HG03521 (cell line): ENCODE measurements at regions not wholly inside any gene's neighbourhood (a gene's known extent, or its start where the extent isn't known, plus 50 kb on each side); places are given as distances from the start of the nearest gene placed in this dataset.

Source experiments
- ATAC-seq: cut with Tn5 transposase; IDR thresholded peaks from one replicate; pipeline ENCODE4 v1.9.1; 2021; ENCODE audit warnings: mild to moderate bottlenecking, moderate library complexity; ENCODE audit not compliant: unreplicated experiment

- no peak for ATAC-seq
Measured at GRCh38 chr12:3972576-3972975, 99.4 kb upstream of the PARP11 start.

DNA sequence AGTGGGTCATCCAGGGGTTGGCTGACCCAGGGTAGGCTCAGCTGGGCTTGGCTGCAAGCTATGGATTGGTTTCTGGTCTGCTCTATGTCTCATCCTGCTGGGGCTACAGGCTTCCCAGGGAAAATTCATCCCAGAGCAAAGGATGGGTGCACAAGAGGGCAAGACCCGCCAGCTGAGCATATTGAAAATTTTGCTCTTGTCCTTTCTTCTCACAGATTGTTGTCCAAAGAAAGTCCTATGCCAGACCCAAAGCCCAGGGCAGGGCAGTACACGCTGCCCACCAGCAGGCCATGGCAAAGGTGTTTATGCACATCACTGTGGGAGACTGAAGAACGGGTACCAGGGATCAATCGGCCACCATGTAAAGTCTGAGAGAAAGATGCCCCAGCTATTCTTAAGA is 95.3 kb upstream of the PARP11 start:
- ATAC-seq: no peak

- ATAC-seq: no peak
Measured at GRCh38 chr12:3967556-3968160, 94.5 kb upstream of the PARP11 start.

DNA sequence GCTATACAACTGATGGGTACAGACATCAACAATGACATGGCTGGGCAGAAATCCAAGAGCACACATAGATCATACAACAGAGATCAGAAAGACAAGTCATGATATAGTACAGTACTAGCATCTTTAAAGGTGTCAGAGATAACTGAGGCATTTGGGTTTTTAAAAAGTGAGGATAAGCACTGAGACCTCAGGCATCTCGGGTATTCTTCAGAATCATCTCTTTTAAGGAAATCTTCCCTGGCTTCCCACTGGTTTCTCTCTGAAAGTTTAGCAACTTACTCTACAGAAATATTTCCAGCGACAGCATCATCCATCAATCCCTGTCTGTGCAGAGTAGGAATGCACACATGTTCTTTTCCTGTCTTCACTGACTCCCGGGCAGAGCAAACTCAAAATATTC is 93.2 kb upstream of the PARP11 start:
- ATAC-seq: no peak

GRCh38 chr12:3965046-3965445 is 91.8 kb upstream of the PARP11 start:
- no peak for ATAC-seq

DNA sequence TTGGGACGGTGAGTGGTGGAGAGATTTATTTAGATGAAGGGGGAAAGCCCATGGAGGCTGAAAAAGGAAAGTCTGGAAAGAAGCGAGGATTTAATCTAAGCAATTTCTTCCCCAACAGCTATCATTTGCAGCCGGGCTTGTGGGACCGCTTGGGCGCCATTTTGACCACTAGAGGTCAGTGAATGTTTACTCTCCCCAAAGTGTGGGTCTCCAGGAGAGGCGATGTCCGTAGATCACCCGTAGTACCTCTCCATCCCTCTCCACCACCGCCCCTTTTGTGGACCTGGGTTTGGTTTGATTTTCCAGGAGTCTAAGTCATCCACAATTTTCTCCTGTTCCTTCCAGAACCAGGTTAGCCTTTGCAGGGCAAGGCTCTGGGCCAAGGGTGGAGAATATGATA is 91.2 kb upstream of the PARP11 start:
- no peak for ATAC-seq

- ATAC-seq: no peak
Measured at GRCh38 chr12:3962631-3963483, 89.7 kb upstream of the PARP11 start.

DNA sequence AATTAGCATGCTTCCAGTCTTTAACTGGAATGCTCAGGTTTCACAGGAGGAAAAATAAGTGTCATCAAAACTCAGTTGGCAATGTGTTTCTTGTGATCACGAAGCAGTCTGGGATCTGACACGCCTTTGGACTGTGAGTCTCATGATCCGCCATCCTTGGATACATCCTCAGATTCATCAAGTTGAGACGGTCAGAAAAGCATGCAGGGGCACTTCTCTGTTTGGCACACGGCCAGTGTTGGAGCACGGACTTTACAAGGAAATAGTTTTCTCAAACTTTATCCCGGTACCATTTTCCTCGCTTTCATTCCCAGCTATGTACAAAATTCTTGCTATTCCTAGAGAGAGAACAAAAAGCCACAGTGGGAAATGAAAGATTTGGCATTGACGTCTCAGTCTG is 88.4 kb upstream of the PARP11 start:
- no peak for ATAC-seq

- no peak for ATAC-seq
Measured at GRCh38 chr12:3959799-3960560, 86.8 kb upstream of the PARP11 start.

- ATAC-seq: no peak
Measured at GRCh38 chr12:3958534-3958933, 85.3 kb upstream of the PARP11 start.

GRCh38 chr12:3951380-3952135 is 78.4 kb upstream of the PARP11 start:
- ATAC-seq: no peak

GRCh38 chr12:3950714-3951320 is 77.6 kb upstream of the PARP11 start:
- ATAC-seq: no peak

DNA sequence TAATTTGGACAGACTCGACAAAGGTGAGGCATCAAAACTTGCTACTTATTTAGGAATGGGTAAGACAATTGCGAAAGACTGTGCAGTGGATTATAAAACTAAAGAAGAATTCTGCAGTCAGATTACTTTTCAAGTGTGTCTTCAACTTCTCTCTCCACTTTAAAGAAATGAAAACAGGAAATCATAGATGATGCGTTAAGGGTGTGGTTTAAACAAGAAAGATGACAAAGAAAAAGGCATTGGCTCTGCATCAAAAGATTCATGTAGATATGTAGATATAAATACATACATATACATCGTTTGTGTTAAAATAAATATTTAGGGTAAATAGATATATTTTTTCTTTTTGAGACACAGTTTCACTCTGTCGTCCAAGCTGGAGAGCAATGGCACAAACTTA is 74.6 kb upstream of the PARP11 start:
- no peak for ATAC-seq

DNA sequence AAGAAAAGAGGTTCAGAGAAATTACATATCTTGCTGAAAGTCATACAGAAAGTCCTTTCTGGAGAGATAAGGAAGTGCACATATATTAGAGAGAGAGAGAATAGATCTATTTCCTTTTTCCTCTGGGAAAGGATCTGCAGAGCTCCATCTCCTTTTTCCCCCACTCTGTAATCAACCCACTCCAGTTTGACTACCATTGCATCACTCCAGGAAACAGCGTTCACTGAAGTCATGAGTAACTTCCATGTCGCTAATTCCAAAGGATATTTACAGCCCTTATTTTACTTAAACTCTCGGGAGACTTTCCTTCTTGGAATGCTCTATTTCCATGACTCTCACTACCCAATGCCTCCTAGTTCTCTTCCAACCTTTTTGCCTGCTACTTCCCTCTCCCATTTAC is 72.5 kb upstream of the PARP11 start:
- no peak for ATAC-seq

DNA sequence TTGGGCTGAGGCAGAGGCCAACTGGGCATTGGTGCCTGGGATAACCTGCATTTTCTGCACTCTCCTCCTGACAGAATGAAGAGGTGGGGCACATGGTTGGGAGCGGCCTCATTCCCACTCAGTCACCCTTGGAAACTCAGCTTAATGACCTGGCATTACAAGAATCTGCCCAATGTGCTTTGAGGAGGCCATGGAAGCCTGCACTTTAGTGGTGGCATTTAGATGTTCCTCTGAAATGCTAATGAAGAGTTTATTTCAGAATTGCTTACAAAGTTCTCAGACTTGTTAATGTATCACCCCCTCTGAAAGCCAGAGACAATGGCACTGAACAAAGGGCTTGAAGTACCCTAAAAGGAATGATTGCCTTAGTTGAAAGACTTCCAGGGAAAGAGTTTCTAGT is 71.4 kb upstream of the PARP11 start:
- no peak for ATAC-seq

- no peak for ATAC-seq
Measured at GRCh38 chr12:3938042-3938544, 64.9 kb upstream of the PARP11 start.

DNA sequence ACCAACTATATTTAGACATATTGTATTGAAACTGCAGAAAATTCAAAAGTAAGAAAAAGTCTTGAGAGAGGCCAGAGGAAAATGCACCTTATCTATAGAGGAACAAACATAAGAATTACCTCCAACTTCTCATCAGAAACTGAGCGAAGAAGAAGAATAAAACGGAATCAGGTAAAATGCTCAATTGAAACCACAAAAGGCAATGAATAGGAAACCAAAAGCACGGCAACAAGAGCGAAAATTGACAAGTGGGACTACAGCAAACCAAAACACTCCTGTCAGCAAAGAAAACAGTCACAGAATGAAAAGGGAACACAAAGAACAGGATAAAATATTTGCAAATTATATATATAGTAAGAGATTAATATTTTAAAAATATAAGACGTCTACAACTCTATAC is 61.9 kb upstream of the PARP11 start:
- ATAC-seq: no peak

DNA sequence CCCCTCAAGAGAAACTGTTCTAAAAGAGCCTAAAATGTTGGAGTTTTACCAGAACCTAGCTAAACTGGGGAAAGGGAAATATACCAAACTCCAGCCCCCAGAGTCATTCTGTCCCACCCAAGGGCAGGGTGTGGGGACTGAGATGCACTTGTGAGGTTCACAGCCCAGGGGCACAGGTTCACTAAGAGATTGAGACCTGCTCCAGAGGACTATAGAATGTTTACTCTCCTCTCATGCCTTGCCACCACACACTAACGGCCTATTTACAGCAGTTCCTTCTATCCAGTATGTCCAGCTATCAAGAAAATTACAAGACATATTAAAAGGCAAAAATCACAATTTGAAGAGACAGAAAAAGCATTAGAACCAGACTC is 60.6 kb upstream of the PARP11 start:
- ATAC-seq: no peak

DNA sequence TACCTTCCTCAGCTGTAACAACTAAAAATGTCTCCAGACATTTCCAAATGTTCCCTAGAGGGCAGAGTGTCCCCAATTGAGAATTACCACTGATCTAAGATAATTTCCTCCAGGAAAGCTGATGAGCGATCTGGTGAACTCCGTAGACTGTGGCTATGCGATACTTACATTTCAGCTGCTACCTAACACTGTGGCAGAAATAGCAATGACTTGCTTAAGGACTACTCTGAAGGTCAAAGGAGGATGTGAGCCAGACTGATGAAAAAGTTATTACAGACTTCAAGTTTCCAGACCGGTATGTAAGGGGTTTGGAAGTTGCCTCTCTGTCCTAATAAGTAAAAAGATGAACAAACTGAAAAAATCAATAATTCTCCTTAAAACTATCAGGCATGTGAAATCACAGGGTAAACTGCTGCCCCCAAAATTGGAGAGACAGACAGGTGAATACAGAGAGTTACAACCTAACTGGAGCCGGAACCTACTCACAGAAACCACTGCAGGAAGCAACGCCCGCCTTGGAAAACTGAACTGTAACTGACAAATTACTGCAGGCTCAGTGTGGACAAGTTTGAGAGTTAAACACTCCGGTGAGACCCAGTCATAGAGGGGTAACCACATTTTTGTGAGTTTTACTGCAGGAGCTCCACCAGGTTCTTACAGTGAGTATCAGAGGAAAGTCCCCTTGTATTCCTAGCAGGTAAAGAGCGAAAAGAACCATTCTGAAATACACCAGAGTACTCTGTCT is 60.0 kb upstream of the PARP11 start:
- no peak for ATAC-seq

- no peak for ATAC-seq
Measured at GRCh38 chr12:3931776-3932175, 58.6 kb upstream of the PARP11 start.
